SIG-M5 treated with dmso at 0.1 percent for 504 hours (cell line): ENCODE measurements at regions not wholly inside any gene's neighbourhood (a gene's known extent, or its start where the extent isn't known, plus 50 kb on each side); places are given as distances from the start of the nearest gene placed in this dataset.

Source experiments
- DNase-seq: peaks from one replicate; lab custom pipeline; 2025; ENCODE audit not compliant: unreplicated experiment; lab: John Stamatoyannopoulos, UW

- DNase-seq = no peak
Measured at GRCh38 chr15:94059013-94059587, 172.3 kb upstream of the MCTP2 start.

GRCh38 chr15:94057305-94057704 is 174.1 kb upstream of the MCTP2 start:
- DNase-seq = no peak

- no peak for DNase-seq
Measured at GRCh38 chr15:94056314-94056713, 175.0 kb upstream of the MCTP2 start.

GRCh38 chr15:94053626-94054025 is 177.7 kb upstream of the MCTP2 start:
- DNase-seq = no peak

- no peak for DNase-seq
Measured at GRCh38 chr15:94052711-94053110, 178.7 kb upstream of the MCTP2 start.

GRCh38 chr15:94047566-94047965 is 183.8 kb upstream of the MCTP2 start:
- DNase-seq = no peak

- DNase-seq = no peak
Measured at GRCh38 chr15:94042180-94042928, 189.0 kb upstream of the MCTP2 start.

GRCh38 chr15:94041746-94042145 is 189.6 kb upstream of the MCTP2 start:
- DNase-seq = no peak

GRCh38 chr15:94040541-94041248 is 190.7 kb upstream of the MCTP2 start:
- DNase-seq = no peak

GRCh38 chr15:94036156-94036555 is 195.2 kb upstream of the MCTP2 start:
- no peak for DNase-seq

GRCh38 chr15:94033683-94034020 is 197.7 kb upstream of the MCTP2 start:
- no peak for DNase-seq

- no peak for DNase-seq
Measured at GRCh38 chr15:94033014-94033682, 198.2 kb upstream of the MCTP2 start.

- no peak for DNase-seq
Measured at GRCh38 chr15:94032571-94032970, 198.8 kb upstream of the MCTP2 start.

- no peak for DNase-seq
Measured at GRCh38 chr15:94031072-94031471, 200.3 kb upstream of the MCTP2 start.

- DNase-seq = peak; percentile 4
Measured at GRCh38 chr15:94029495-94029894, 201.9 kb upstream of the MCTP2 start.

- DNase-seq = no peak
Measured at GRCh38 chr15:94028809-94029208, 202.6 kb upstream of the MCTP2 start.

- no peak for DNase-seq
Measured at GRCh38 chr15:94028121-94028520, 203.2 kb upstream of the MCTP2 start.

GRCh38 chr15:94027581-94027980 is 203.8 kb upstream of the MCTP2 start:
- no peak for DNase-seq

- no peak for DNase-seq
Measured at GRCh38 chr15:94026458-94027304, 204.7 kb upstream of the MCTP2 start.

- DNase-seq = no peak
Measured at GRCh38 chr15:94023531-94023930, 207.8 kb upstream of the MCTP2 start.
